ENCODE measurements at regions not wholly inside any gene's neighbourhood (a gene's known extent, or its start where the extent isn't known, plus 50 kb on each side); places are given as distances from the start of the nearest gene placed in this dataset.
A peak's percentile ranks its signal among the peaks of the same experiment; 100 is the strongest.

- FAIRE-seq: no peak
Measured at GRCh38 chr5:165231821-165232508, 1726.5 kb downstream of the MAT2B start.

GRCh38 chr5:165232509-165233028 lies 1727.2 kb downstream of the MAT2B start:
- peak; percentile 74 for FAIRE-seq

- FAIRE-seq: no peak
Measured at GRCh38 chr5:165241811-165242210, 1736.4 kb downstream of the MAT2B start.

GRCh38 chr5:165242646-165243045 lies 1737.2 kb downstream of the MAT2B start:
- no peak for FAIRE-seq

GRCh38 chr5:165244407-165244806 lies 1739.0 kb downstream of the MAT2B start:
- no peak for FAIRE-seq

GRCh38 chr5:165258197-165258771 lies 1752.9 kb downstream of the MAT2B start:
- FAIRE-seq: no peak

GRCh38 chr5:165260426-165260825 lies 1755.0 kb downstream of the MAT2B start:
- no peak for FAIRE-seq

GRCh38 chr5:165263536-165263935 lies 1758.1 kb downstream of the MAT2B start:
- FAIRE-seq: no peak

- no peak for FAIRE-seq
Measured at GRCh38 chr5:165266939-165267338, 1761.5 kb downstream of the MAT2B start.

- FAIRE-seq: no peak
Measured at GRCh38 chr5:165272436-165272835, 1767.0 kb downstream of the MAT2B start.

- no peak for FAIRE-seq
Measured at GRCh38 chr5:165277661-165278060, 1772.2 kb downstream of the MAT2B start.

- no peak for FAIRE-seq
Measured at GRCh38 chr5:165282491-165282890, 1777.1 kb downstream of the MAT2B start.

GRCh38 chr5:165286692-165287091 lies 1781.3 kb downstream of the MAT2B start:
- no peak for FAIRE-seq

- FAIRE-seq: no peak
Measured at GRCh38 chr5:165290535-165290934, 1785.1 kb downstream of the MAT2B start.

- FAIRE-seq: no peak
Measured at GRCh38 chr5:165296401-165297130, 1791.1 kb downstream of the MAT2B start.

GRCh38 chr5:165304193-165304827 lies 1798.9 kb downstream of the MAT2B start:
- no peak for FAIRE-seq

GRCh38 chr5:165305596-165305995 lies 1800.2 kb downstream of the MAT2B start:
- FAIRE-seq: no peak

- FAIRE-seq: no peak
Measured at GRCh38 chr5:165309446-165309845, 1804.0 kb downstream of the MAT2B start.

- no peak for FAIRE-seq
Measured at GRCh38 chr5:165310031-165310430, 1804.6 kb downstream of the MAT2B start.

- no peak for FAIRE-seq
Measured at GRCh38 chr5:165321912-165322311, 1816.5 kb downstream of the MAT2B start.

- no peak for FAIRE-seq
Measured at GRCh38 chr5:165325221-165325620, 1819.8 kb downstream of the MAT2B start.

- FAIRE-seq: no peak
Measured at GRCh38 chr5:165327631-165328030, 1822.2 kb downstream of the MAT2B start.

- FAIRE-seq: no peak
Measured at GRCh38 chr5:165328846-165329245, 1823.4 kb downstream of the MAT2B start.
